ENCODE measurements at regions not wholly inside any gene's neighbourhood (a gene's known extent, or its start where the extent isn't known, plus 50 kb on each side); places are given as distances from the start of the nearest gene placed in this dataset.

DNA sequence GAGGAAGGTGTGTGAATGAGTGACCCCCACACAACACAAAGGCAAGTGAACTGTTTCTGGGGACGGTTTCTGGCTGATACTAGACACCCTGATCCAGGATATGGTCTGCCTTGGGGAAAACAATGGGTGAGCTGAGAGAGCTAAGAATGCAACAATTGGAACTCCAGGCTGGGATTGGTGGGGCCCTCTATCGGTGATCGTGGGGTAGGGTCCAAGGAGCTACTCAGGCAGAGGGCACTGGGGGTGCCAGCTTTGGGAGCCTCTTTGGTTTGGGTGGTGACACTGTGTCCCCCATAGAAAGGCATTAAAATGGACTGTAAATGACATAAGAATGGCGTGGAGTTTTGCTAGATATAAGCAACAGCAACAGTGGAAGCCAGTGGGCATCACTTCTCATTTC, 439.1 kb downstream of the DMAC1 start:
- TF ChIP-seq, protein P1, sequence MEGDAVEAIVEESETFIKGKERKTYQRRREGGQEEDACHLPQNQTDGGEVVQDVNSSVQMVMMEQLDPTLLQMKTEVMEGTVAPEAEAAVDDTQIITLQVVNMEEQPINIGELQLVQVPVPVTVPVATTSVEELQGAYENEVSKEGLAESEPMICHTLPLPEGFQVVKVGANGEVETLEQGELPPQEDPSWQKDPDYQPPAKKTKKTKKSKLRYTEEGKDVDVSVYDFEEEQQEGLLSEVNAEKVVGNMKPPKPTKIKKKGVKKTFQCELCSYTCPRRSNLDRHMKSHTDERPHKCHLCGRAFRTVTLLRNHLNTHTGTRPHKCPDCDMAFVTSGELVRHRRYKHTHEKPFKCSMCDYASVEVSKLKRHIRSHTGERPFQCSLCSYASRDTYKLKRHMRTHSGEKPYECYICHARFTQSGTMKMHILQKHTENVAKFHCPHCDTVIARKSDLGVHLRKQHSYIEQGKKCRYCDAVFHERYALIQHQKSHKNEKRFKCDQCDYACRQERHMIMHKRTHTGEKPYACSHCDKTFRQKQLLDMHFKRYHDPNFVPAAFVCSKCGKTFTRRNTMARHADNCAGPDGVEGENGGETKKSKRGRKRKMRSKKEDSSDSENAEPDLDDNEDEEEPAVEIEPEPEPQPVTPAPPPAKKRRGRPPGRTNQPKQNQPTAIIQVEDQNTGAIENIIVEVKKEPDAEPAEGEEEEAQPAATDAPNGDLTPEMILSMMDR (conservative IDR thresholded peaks at IDR 0.05; ENCODE audit: low read length): no peak
- no peak for TF ChIP-seq EZH2phosphoT487 (IDR thresholded peaks at IDR 0.05; ENCODE audit: borderline replicate concordance, low read depth, low read length)
